Body of pancreas (tissue), 4 donors: ENCODE measurements at regions not wholly inside any gene's neighbourhood (a gene's known extent, or its start where the extent isn't known, plus 50 kb on each side); places are given as distances from the start of the nearest gene placed in this dataset.

Experiments used
- POLR2A ChIP-seq, 3 donors: fragments of 450-650 bp; IDR thresholded peaks; one replicate each; pipeline ENCODE4 v1.6.1; 2016; ENCODE audit warnings: antibody characterized with exemption in 3 of 3, mild to moderate bottlenecking in 2 of 3
- TF ChIP-seq, protein P1 (sequence below), 7 experiments: fragments of 450-650 bp in 4 of 7; fragments of 200-600 bp in 3 of 7; sonication (generic) in 3 of 7; IDR thresholded peaks; one replicate each; pipeline ENCODE4 v1.5.1; 2016 to 2019; ENCODE audit warnings: antibody characterized with exemption in 7 of 7

DNA sequence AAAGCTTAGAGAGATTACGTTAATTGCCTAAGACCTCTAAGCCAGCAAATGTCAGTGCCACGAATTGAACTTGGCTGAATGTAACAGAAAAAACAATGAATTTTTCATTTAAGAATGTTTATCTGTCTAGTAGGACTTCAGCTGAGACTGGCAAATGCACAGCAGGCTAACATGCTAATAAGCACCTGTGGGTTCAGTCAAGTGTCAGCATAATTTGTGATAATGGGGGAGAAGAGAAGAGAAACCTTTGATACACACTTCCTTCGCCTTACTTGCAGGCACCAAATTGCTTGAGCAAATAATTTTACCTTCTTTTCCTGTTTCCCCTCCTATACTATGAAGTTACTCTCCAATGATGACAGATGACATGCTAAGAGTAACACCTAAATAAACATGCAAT lies 1136.5 kb upstream of the SORCS1 start:
- TF ChIP-seq, protein P1, sequence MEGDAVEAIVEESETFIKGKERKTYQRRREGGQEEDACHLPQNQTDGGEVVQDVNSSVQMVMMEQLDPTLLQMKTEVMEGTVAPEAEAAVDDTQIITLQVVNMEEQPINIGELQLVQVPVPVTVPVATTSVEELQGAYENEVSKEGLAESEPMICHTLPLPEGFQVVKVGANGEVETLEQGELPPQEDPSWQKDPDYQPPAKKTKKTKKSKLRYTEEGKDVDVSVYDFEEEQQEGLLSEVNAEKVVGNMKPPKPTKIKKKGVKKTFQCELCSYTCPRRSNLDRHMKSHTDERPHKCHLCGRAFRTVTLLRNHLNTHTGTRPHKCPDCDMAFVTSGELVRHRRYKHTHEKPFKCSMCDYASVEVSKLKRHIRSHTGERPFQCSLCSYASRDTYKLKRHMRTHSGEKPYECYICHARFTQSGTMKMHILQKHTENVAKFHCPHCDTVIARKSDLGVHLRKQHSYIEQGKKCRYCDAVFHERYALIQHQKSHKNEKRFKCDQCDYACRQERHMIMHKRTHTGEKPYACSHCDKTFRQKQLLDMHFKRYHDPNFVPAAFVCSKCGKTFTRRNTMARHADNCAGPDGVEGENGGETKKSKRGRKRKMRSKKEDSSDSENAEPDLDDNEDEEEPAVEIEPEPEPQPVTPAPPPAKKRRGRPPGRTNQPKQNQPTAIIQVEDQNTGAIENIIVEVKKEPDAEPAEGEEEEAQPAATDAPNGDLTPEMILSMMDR (IDR thresholded peaks at IDR 0.05), result no peak
- TF ChIP-seq POLR2A (IDR thresholded peaks at IDR 0.05), result no peak
